ENCODE measurements at regions not wholly inside any gene's neighbourhood (a gene's known extent, or its start where the extent isn't known, plus 50 kb on each side); places are given as distances from the start of the nearest gene placed in this dataset.
"Not testable (repeated sequence)": the region's sequence is repeated elsewhere in the genome, so short reads cannot be mapped to it uniquely, and the experiment has no call there.

- peak overlapping the region; percentile 32 for H3K27ac Mint-ChIP-seq
- intact Hi-C loops (cut with micrococcal nuclease): loop anchor here (5.0 kb wide), 2 partner anchors 44 to 51 kb away; no protein-coding TSS in a partner anchor
Measured at GRCh38 chr21:25501462-25501861, 105.8 kb downstream of the MRPL39 start.

DNA sequence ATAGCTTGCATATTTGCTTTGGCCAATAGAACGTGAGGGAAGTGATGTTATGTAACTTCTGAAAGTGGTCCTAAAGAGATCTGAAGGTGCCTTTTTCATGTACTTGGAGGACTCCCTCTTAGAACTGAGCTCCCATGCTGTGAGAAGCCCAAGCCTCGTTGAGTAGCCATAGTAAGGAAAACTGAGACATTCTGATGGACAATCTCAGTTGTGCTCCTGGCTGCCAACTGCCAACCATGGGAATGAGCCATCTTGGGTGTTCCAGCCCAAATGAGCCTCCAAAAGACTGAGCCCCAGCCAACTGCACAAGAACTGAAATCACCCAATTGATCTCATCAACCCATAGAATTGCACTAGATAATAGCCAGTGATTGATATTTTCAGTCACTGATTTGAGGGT is 106.7 kb downstream of the MRPL39 start:
- intact Hi-C loops (cut with micrococcal nuclease): loop anchor here (5.0 kb wide), 2 partner anchors 43 to 52 kb away; no protein-coding TSS in a partner anchor
- no peak overlapping the region for H3K27ac Mint-ChIP-seq

More at GRCh38 chr21:25501462-25501861, 105.8 kb downstream of the MRPL39 start:
- Mint-ChIP-seq H3K36me3 (ENCODE audit: low read depth) (peaks cover 6% of the 10 kb centered on the region), H3K9me3 (peaks cover 41% of the 10 kb centered on the region), H3K4me1 (ENCODE audit: low read depth) (peaks cover 17% of the 10 kb centered on the region), H3K27me3 (peaks cover 24% of the 10 kb centered on the region), H3K4me3 (no peak overlapping the region)

DNA sequence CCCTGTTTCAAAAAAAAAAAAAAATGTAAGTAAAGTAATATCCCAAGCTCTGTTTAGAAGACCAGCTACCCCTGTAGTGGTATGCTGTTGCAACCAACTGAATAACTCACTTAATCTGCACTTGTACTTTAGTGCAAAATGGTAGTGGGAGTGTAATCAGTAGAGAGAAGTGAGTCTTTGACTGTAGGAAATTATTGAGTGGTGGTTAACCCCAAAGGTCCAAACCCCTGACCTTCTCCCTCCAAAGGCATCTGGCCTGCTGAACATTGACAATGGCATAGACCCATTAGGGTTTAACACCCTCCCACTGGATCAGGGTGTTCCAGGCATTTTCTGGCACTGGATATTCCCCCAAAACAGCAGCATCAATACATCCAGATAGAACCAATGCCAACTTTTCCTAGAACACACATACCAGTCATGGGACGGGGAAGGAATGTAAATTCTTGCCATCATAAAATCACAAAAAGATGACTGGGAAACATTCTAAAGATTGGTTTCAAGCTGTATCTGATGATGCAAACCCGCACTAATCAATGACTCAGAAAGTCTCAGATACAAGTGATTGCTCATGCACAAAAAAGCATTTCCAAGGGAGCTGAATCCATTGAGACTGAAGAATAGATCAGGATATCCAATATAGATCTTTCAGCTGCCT is 110.3 kb downstream of the MRPL39 start:
- Mint-ChIP-seq H3K9me3 (peaks cover 26% of the 10 kb centered on the region), H3K27me3 (peaks cover 17% of the 10 kb centered on the region), H3K27ac (no peak overlapping the region), H3K4me1 (ENCODE audit: low read depth) (peaks cover 7% of the 10 kb centered on the region), H3K36me3 (ENCODE audit: low read depth) (peaks cover 6% of the 10 kb centered on the region), H3K4me3 (no peak overlapping the region)
- intact Hi-C loops (cut with micrococcal nuclease): no loop called here

More for the DNA sequence above, 106.7 kb downstream of the MRPL39 start:
- peaks cover 6% of the 10 kb centered on the region for H3K36me3 Mint-ChIP-seq (ENCODE audit: low read depth)
- H3K4me1 Mint-ChIP-seq (ENCODE audit: low read depth): peaks cover 11% of the 10 kb centered on the region
- peaks cover 41% of the 10 kb centered on the region for H3K9me3 Mint-ChIP-seq
- H3K4me3 Mint-ChIP-seq: no peak overlapping the region
- peaks cover 24% of the 10 kb centered on the region for H3K27me3 Mint-ChIP-seq

DNA sequence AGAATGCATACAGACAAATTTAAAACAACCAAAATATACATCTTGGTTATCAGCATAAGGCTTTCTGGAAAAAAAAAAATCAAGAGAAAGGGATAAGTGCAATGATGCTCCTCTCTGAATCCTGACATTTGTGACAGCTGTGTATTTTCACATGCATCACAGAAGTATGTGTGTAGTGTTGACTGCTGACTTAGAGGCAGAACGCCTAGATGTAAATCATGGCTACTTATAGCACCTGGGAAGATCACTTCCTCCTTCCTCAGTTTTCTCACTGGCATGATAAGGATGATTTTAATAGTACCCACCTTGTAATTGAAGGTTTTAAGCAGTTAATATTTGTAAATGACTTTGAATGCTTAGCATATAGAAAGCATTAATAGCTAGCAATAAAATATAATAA is 112.5 kb downstream of the MRPL39 start:
- peaks cover 3% of the 10 kb centered on the region for H3K36me3 Mint-ChIP-seq (ENCODE audit: low read depth)
- H3K9me3 Mint-ChIP-seq: peaks cover 5% of the 10 kb centered on the region
- intact Hi-C loops (cut with micrococcal nuclease): no loop called here
- no peak overlapping the region for H3K27ac Mint-ChIP-seq
- H3K27me3 Mint-ChIP-seq: peaks cover 14% of the 10 kb centered on the region
- H3K4me3 Mint-ChIP-seq: no peak overlapping the region
- no peaks in the 10 kb centered on the region for H3K4me1 Mint-ChIP-seq (ENCODE audit: low read depth)

DNA sequence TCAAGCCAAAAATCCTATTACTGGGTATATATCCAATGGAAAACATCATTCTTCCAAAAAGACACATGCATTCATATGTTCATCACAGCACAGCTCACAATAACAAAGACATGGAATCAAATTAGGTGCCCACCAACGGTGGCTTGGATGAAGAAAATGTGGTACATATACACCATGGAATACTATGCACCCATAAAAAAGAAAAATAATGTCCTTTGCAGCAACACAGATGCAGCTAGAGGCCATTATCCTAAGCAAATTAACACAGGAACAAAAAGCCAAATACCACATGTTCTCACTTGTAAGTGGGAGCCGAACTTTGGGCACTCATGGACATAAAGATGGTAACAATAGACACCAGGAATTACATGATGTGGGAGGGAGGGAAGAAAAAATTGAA is 113.6 kb downstream of the MRPL39 start:
- Mint-ChIP-seq H3K27me3 (peaks cover 12% of the 10 kb centered on the region), H3K27ac (no peak overlapping the region), H3K9me3 (no peaks in the 10 kb centered on the region), H3K4me3 (no peak overlapping the region), H3K36me3 (ENCODE audit: low read depth) (no peaks in the 10 kb centered on the region), H3K4me1 (ENCODE audit: low read depth) (peaks cover 3% of the 10 kb centered on the region)
- intact Hi-C loops (cut with micrococcal nuclease): no loop called here

GRCh38 chr21:25491267-25491666 is 116.0 kb downstream of the MRPL39 start:
- Mint-ChIP-seq H3K27ac (no peak overlapping the region), H3K4me3 (no peak overlapping the region), H3K27me3 (peaks cover 2% of the 10 kb centered on the region), H3K9me3 (no peaks in the 10 kb centered on the region), H3K4me1 (ENCODE audit: low read depth) (peaks cover 19% of the 10 kb centered on the region), H3K36me3 (ENCODE audit: low read depth) (no peaks in the 10 kb centered on the region)
- intact Hi-C loops (cut with micrococcal nuclease): no loop called here

- no peak overlapping the region for H3K27ac Mint-ChIP-seq
- peaks cover 2% of the 10 kb centered on the region for H3K27me3 Mint-ChIP-seq
- peaks cover 19% of the 10 kb centered on the region for H3K4me1 Mint-ChIP-seq (ENCODE audit: low read depth)
- no peaks in the 10 kb centered on the region for H3K9me3 Mint-ChIP-seq
- H3K4me3 Mint-ChIP-seq: no peak overlapping the region
- H3K36me3 Mint-ChIP-seq (ENCODE audit: low read depth): no peaks in the 10 kb centered on the region
- intact Hi-C loops (cut with micrococcal nuclease): no loop called here
Measured at GRCh38 chr21:25490742-25491141, 116.5 kb downstream of the MRPL39 start.

DNA sequence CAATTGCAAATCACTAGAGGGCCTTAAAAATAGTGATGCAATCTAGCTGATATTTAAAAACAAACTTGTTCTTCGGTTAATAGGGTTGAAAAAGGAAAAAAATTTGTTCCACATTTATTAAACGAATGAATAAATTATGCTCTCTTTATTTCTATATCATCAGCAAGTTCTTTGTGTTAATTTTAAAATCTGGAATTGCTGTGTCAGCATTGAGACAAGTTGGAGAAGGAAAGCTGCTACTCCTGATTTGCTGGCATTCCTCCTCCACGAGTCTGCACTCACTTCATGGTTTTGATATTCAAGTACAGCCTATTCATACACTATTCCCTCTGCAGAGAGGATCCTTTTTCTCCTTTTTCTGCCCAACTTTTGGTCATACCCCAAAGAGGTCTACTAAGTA is 117.6 kb downstream of the MRPL39 start:
- Mint-ChIP-seq H3K4me3 (no peak overlapping the region), H3K4me1 (ENCODE audit: low read depth) (peaks cover 19% of the 10 kb centered on the region), H3K36me3 (ENCODE audit: low read depth) (no peaks in the 10 kb centered on the region), H3K27ac (no peak overlapping the region), H3K9me3 (peaks cover 10% of the 10 kb centered on the region), H3K27me3 (no peaks in the 10 kb centered on the region)
- intact Hi-C loops (cut with micrococcal nuclease): no loop called here

GRCh38 chr21:25487046-25487594 is 120.2 kb downstream of the MRPL39 start:
- intact Hi-C loops (cut with micrococcal nuclease): no loop called here
- peaks cover 19% of the 10 kb centered on the region for H3K4me1 Mint-ChIP-seq (ENCODE audit: low read depth)

GRCh38 chr21:25485914-25486313 is 121.4 kb downstream of the MRPL39 start:
- Mint-ChIP-seq H3K36me3 (ENCODE audit: low read depth) (peaks cover 22% of the 10 kb centered on the region), H3K4me3 (no peak overlapping the region), H3K27me3 (no peaks in the 10 kb centered on the region), H3K9me3 (peaks cover 48% of the 10 kb centered on the region), H3K27ac (no peak overlapping the region), H3K4me1 (ENCODE audit: low read depth) (peaks cover 19% of the 10 kb centered on the region)
- intact Hi-C loops (cut with micrococcal nuclease): no loop called here

More at GRCh38 chr21:25487046-25487594, 120.2 kb downstream of the MRPL39 start:
- H3K36me3 Mint-ChIP-seq (ENCODE audit: low read depth): peaks cover 12% of the 10 kb centered on the region
- H3K4me3 Mint-ChIP-seq: peak overlapping the region; percentile 34
- no peaks in the 10 kb centered on the region for H3K27me3 Mint-ChIP-seq
- peaks cover 35% of the 10 kb centered on the region for H3K9me3 Mint-ChIP-seq
- H3K27ac Mint-ChIP-seq: peak overlapping the region; percentile 74

DNA sequence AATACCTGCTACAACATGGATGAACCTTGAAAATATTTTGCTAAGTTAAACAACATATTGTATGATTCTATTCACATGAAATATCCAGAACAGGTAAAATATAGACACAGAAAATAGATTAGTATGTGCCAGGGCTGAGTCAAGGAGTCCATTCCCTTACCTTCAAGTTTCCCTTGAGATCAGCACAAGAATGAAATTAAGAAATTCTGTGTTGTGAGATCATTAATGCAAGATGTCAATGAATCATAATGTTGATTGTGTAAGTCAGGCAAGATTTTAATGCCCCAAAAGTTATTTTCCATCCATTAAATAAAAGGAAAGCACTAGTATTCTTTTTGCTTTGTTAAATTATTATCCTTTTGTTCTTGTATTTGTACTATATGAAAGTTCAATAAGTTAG is 139.4 kb downstream of the MRPL39 start:
- intact Hi-C loops (cut with micrococcal nuclease): no loop called here
- Mint-ChIP-seq H3K27ac (no peak overlapping the region), H3K9me3 (peaks cover 18% of the 10 kb centered on the region), H3K36me3 (ENCODE audit: low read depth) (no peaks in the 10 kb centered on the region), H3K27me3 (no peaks in the 10 kb centered on the region), H3K4me1 (ENCODE audit: low read depth) (no peaks in the 10 kb centered on the region), H3K4me3 (no peak overlapping the region)

GRCh38 chr21:25467071-25467470 is 140.2 kb downstream of the MRPL39 start:
- not testable (repeated sequence) for H3K27ac Mint-ChIP-seq; H3K27me3 Mint-ChIP-seq; H3K36me3 Mint-ChIP-seq (ENCODE audit: low read depth)

GRCh38 chr21:25466470-25466869 is 140.8 kb downstream of the MRPL39 start:
- Mint-ChIP-seq H3K36me3 (ENCODE audit: low read depth) (no peaks in the 10 kb centered on the region), H3K4me3 (no peak overlapping the region), H3K27me3 (no peaks in the 10 kb centered on the region), H3K9me3 (peaks cover 12% of the 10 kb centered on the region), H3K4me1 (ENCODE audit: low read depth) (no peaks in the 10 kb centered on the region), H3K27ac (no peak overlapping the region)
- intact Hi-C loops (cut with micrococcal nuclease): no loop called here

More at GRCh38 chr21:25467071-25467470, 140.2 kb downstream of the MRPL39 start:
- H3K4me3 Mint-ChIP-seq; intact Hi-C loops (cut with micrococcal nuclease); H3K4me1 Mint-ChIP-seq (ENCODE audit: low read depth): not testable (repeated sequence)
- H3K9me3 Mint-ChIP-seq: peaks cover 12% of the 10 kb centered on the region

DNA sequence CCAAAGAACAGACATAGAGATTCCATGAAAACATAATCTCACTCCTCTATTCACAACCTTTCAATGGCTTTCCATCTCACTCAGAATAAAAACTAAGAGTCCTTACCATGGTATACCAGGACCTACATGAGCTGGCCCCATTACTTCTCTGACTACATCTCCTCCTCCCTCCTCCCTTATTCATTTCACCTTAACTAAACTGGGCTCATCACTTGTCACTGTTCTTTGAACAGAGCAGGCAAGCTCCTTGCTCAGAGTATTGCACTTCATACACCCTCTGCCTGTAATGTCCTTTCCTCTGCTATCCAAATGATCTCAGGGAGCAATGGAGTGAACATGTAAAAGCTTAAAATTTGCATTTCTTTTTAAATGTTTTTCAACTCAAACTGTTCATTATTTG is 142.0 kb downstream of the MRPL39 start:
- H3K4me1 Mint-ChIP-seq (ENCODE audit: low read depth): no peaks in the 10 kb centered on the region
- no peak overlapping the region for H3K4me3 Mint-ChIP-seq
- H3K27ac Mint-ChIP-seq: no peak overlapping the region
- no peaks in the 10 kb centered on the region for H3K27me3 Mint-ChIP-seq
- no peaks in the 10 kb centered on the region for H3K36me3 Mint-ChIP-seq (ENCODE audit: low read depth)
- H3K9me3 Mint-ChIP-seq: peaks cover 12% of the 10 kb centered on the region
- intact Hi-C loops (cut with micrococcal nuclease): no loop called here

DNA sequence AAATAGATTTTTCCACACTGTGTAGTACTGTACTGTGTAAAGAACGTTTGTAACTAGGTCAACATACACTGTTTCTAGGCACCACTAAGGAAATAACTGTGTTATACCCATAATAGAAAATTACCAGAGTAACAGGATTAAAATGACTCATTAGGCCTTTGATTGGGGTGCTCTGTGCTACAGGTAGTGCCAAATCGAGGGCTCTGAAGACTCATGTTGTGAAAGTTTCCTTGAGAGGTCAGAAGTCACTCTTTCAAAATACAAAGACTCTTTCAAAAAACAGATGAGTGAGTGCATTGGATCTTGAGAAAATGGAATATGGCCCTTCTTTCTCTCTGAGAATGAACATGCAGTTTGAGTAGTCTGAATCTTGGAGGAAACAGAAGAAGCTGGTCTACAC is 143.0 kb downstream of the MRPL39 start:
- Mint-ChIP-seq H3K36me3 (ENCODE audit: low read depth) (no peaks in the 10 kb centered on the region), H3K4me1 (ENCODE audit: low read depth) (peaks cover 8% of the 10 kb centered on the region), H3K27ac (no peak overlapping the region), H3K4me3 (no peak overlapping the region), H3K9me3 (peaks cover 12% of the 10 kb centered on the region), H3K27me3 (no peaks in the 10 kb centered on the region)
- intact Hi-C loops (cut with micrococcal nuclease): no loop called here

All from dendritic cell treated with granulocyte-macrophage colony-stimulating factor and Interleukin-4, amounts not matched to agents 40 ng/mL and 50 ng/mL, for 4 days (primary cell).